ENCODE measurements at regions not wholly inside any gene's neighbourhood (a gene's known extent, or its start where the extent isn't known, plus 50 kb on each side); places are given as distances from the start of the nearest gene placed in this dataset.

- TF ChIP-seq ZSCAN9 (CRISPR knock-in tag; IDR thresholded peaks at IDR 0.05; ENCODE audit: borderline replicate concordance) = no peak
- TF ChIP-seq EZH2 (conservative IDR thresholded peaks at IDR 0.05; ENCODE audit: low read depth, low read length) = no peak
- TF ChIP-seq ZFP1 (CRISPR knock-in tag; IDR thresholded peaks at IDR 0.05) = no peak
- peak; percentile 51 for TF ChIP-seq CTCF (CRISPR knock-in tag; IDR thresholded peaks at IDR 0.05)
Measured at GRCh38 chr14:21825149-21825743, 151.6 kb upstream of the OR4E1 start.

All from HepG2 (cell line).